ENCODE measurements at regions not wholly inside any gene's neighbourhood (a gene's known extent, or its start where the extent isn't known, plus 50 kb on each side); places are given as distances from the start of the nearest gene placed in this dataset.

GRCh38 chr2:124995185-124995912 is 970.3 kb downstream of the CNTNAP5 start:
- H3K9me3 ChIP-seq (ENCODE audit: insufficient read depth, low read depth, low read length) = no peaks in the 10 kb centered on the region
- H3K9ac ChIP-seq (ENCODE audit: low read depth, low read length, poor library complexity, severe bottlenecking) = no peak overlapping the region
- no peaks in the 10 kb centered on the region for H4K20me1 ChIP-seq (ENCODE audit: insufficient read depth, low read length, poor library complexity, severe bottlenecking)
- no peaks in the 10 kb centered on the region for H3K79me2 ChIP-seq (ENCODE audit: insufficient read depth, low read length)
- no peak overlapping the region for H2AFZ ChIP-seq (ENCODE audit: low read length)
- H3K9me2 ChIP-seq (replicated peaks; ENCODE audit: low read depth, low read length) = no peaks in the 10 kb centered on the region
- no peaks in the 10 kb centered on the region for H3F3A ChIP-seq (ENCODE audit: low read depth)
- H3K4me2 ChIP-seq (ENCODE audit: low read depth, low read length, poor library complexity, severe bottlenecking) = no peak overlapping the region
- H3K27me3 ChIP-seq (ENCODE audit: insufficient read depth, low read length, poor library complexity, severe bottlenecking) = no peaks in the 10 kb centered on the region
- TF ChIP-seq EZH2phosphoT487 (IDR thresholded peaks at IDR 0.05; ENCODE audit: borderline replicate concordance) (no peak), CTCF (conservative IDR thresholded peaks at IDR 0.05; ENCODE audit: low read length) (no peak)
- H3K4me3 ChIP-seq (ENCODE audit: low read length, poor library complexity, severe bottlenecking) = no peak overlapping the region
- H3K36me3 ChIP-seq (ENCODE audit: insufficient read depth, low read length) = no peaks in the 10 kb centered on the region
- H3K4me1 ChIP-seq (ENCODE audit: insufficient read depth, low read length, poor library complexity, severe bottlenecking) = no peaks in the 10 kb centered on the region

- H3K4me1 ChIP-seq (ENCODE audit: insufficient read depth, low read length, poor library complexity, severe bottlenecking) = no peaks in the 10 kb centered on the region
- no peaks in the 10 kb centered on the region for H3K9me3 ChIP-seq (ENCODE audit: insufficient read depth, low read depth, low read length)
- H3K79me2 ChIP-seq (ENCODE audit: insufficient read depth, low read length) = no peaks in the 10 kb centered on the region
- no peaks in the 10 kb centered on the region for H4K20me1 ChIP-seq (ENCODE audit: insufficient read depth, low read length, poor library complexity, severe bottlenecking)
- no peak overlapping the region for H3K4me2 ChIP-seq (ENCODE audit: low read depth, low read length, poor library complexity, severe bottlenecking)
- H3K36me3 ChIP-seq (ENCODE audit: insufficient read depth, low read length) = no peaks in the 10 kb centered on the region
- no peak overlapping the region for H3K9ac ChIP-seq (ENCODE audit: low read depth, low read length, poor library complexity, severe bottlenecking)
- H3K4me3 ChIP-seq (ENCODE audit: low read length, poor library complexity, severe bottlenecking) = no peak overlapping the region
- TF ChIP-seq EZH2phosphoT487 (IDR thresholded peaks at IDR 0.05; ENCODE audit: borderline replicate concordance) (no peak), CTCF (conservative IDR thresholded peaks at IDR 0.05; ENCODE audit: low read length) (no peak)
- H2AFZ ChIP-seq (ENCODE audit: low read length) = no peak overlapping the region
- no peaks in the 10 kb centered on the region for H3K27me3 ChIP-seq (ENCODE audit: insufficient read depth, low read length, poor library complexity, severe bottlenecking)
- no peaks in the 10 kb centered on the region for H3F3A ChIP-seq (ENCODE audit: low read depth)
- H3K9me2 ChIP-seq (replicated peaks; ENCODE audit: low read depth, low read length) = no peaks in the 10 kb centered on the region
Measured at GRCh38 chr2:124996406-124996805, 971.3 kb downstream of the CNTNAP5 start.

GRCh38 chr2:124999906-125000305 is 974.8 kb downstream of the CNTNAP5 start:
- Histone ChIP-seq H3K4me2 (ENCODE audit: low read depth, low read length, poor library complexity, severe bottlenecking) (no peak overlapping the region), H2AFZ (ENCODE audit: low read length) (no peak overlapping the region)

More at GRCh38 chr2:124999906-125000305, 974.8 kb downstream of the CNTNAP5 start:
- H3K4me1 ChIP-seq (ENCODE audit: insufficient read depth, low read length, poor library complexity, severe bottlenecking) = no peaks in the 10 kb centered on the region
- H3K36me3 ChIP-seq (ENCODE audit: insufficient read depth, low read length) = no peaks in the 10 kb centered on the region
- H3F3A ChIP-seq (ENCODE audit: low read depth) = no peaks in the 10 kb centered on the region
- H4K20me1 ChIP-seq (ENCODE audit: insufficient read depth, low read length, poor library complexity, severe bottlenecking) = no peaks in the 10 kb centered on the region
- TF ChIP-seq EZH2phosphoT487 (IDR thresholded peaks at IDR 0.05; ENCODE audit: borderline replicate concordance) (no peak), CTCF (conservative IDR thresholded peaks at IDR 0.05; ENCODE audit: low read length) (no peak)
- H3K9me3 ChIP-seq (ENCODE audit: insufficient read depth, low read depth, low read length) = no peaks in the 10 kb centered on the region
- H3K27me3 ChIP-seq (ENCODE audit: insufficient read depth, low read length, poor library complexity, severe bottlenecking) = no peaks in the 10 kb centered on the region
- no peaks in the 10 kb centered on the region for H3K9me2 ChIP-seq (replicated peaks; ENCODE audit: low read depth, low read length)
- H3K4me3 ChIP-seq (ENCODE audit: low read length, poor library complexity, severe bottlenecking) = no peak overlapping the region
- no peak overlapping the region for H3K9ac ChIP-seq (ENCODE audit: low read depth, low read length, poor library complexity, severe bottlenecking)
- H3K79me2 ChIP-seq (ENCODE audit: insufficient read depth, low read length) = no peaks in the 10 kb centered on the region

Data from Loucy (cell line).